A549 (cell line): ENCODE measurements at regions not wholly inside any gene's neighbourhood (a gene's known extent, or its start where the extent isn't known, plus 50 kb on each side); places are given as distances from the start of the nearest gene placed in this dataset.

Source experiments
- CTCF ChIP-seq: fragments of >200 bp; sonication (Bioruptor Twin); formaldehyde crosslinking; IDR thresholded peaks from 3 replicates; pipeline ENCODE4 v1.5.1; 2016
- JUN ChIP-seq, 2 experiments: fragments of >200 bp; sonication (Bioruptor Twin); formaldehyde crosslinking; IDR thresholded peaks; 2 replicates in 1 of 2; 3 replicates in 1 of 2; pipeline ENCODE4 v1.6.1; 2016 to 2017
- KDM1A ChIP-seq: fragments of 200-600 bp; sonication (generic); IDR thresholded peaks from 2 replicates; pipeline ENCODE4 v1.6.1; 2016; ENCODE audit warnings: low read depth, mild to moderate bottlenecking
- MAX ChIP-seq: IDR thresholded peaks from 2 replicates; pipeline ENCODE4 v1.6.1; 2012
- MAZ ChIP-seq: fragments of 150-350 bp; IDR thresholded peaks from 2 replicates; pipeline ENCODE4 v1.6.1; 2014; ENCODE audit warnings: antibody characterized with exemption, low read depth, low read length, borderline replicate concordance
- SMC3 ChIP-seq: fragments of >200 bp; sonication (Bioruptor Twin); formaldehyde crosslinking; IDR thresholded peaks from 3 replicates; pipeline ENCODE4 v1.6.1; 2018; ENCODE audit warnings: inconsistent platforms

- no peak for TF ChIP-seq CTCF
- TF ChIP-seq MAZ = no peak
- no peak for TF ChIP-seq SMC3
- no peak for TF ChIP-seq MAX
- no peak for TF ChIP-seq JUN (IDR thresholded peaks at IDR 0.05)
- TF ChIP-seq KDM1A = no peak
Observed at GRCh38 chr9:73667749-73668148, 516.1 kb downstream of the ANXA1 start.
